GM12892 (cell line): ENCODE measurements at regions not wholly inside any gene's neighbourhood (a gene's known extent, or its start where the extent isn't known, plus 50 kb on each side); places are given as distances from the start of the nearest gene placed in this dataset.

Source experiments
- POLR2A ChIP-seq: IDR thresholded peaks from 2 replicates; pipeline ENCODE4 v1.6.1; 2011; ENCODE audit warnings: low read depth, low read length, control low read depth
- POLR2AphosphoS5 ChIP-seq: IDR thresholded peaks from 2 replicates; pipeline ENCODE4 v1.6.1; 2011; ENCODE audit warnings: low read depth, low read length, control low read depth

DNA sequence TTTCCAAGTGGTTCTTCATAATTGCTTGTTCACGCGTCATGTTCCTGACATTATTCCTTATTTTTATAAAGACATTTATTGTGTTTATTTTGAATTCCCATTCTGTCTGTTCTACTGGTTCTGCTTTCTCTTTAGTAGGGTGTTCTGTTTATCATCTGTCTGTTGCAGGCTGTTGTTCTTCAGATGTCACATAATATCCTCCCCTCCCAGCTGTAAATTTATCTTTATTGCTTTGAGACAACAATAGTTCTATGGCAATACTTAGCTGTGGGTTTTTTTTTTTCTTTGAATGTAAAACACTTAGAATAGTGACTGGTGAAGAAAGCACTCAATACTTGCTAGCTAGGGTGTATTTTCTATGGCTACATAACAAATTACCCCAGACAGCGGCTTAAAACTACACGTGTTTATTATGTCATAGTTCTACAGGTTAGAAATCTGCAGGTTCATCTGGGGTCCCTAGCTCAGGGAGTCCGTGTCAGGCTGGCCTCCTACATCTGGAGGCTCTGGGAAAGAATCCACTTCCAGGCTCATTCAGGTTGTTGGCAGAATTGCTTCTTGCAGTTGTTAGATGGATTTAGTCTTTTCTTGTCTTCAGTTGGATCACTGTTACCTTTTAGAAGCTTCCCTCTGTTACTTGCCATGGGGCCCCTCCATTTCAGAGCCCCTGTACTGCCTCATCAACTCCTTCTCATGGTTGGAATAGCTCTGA is 63.4 kb upstream of the ENPEP start:
- TF ChIP-seq POLR2AphosphoS5 = no peak
- TF ChIP-seq POLR2A = no peak
